GM21360 (cell line): ENCODE measurements at regions not wholly inside any gene's neighbourhood (a gene's known extent, or its start where the extent isn't known, plus 50 kb on each side); places are given as distances from the start of the nearest gene placed in this dataset.
"Not testable (repeated sequence)": the region's sequence is repeated elsewhere in the genome, so short reads cannot be mapped to it uniquely, and the experiment has no call there.

Experiments
- ATAC-seq: cut with Tn5 transposase; IDR thresholded peaks from one replicate; pipeline ENCODE4 v1.9.1; 2021; ENCODE audit warnings: mild to moderate bottlenecking, moderate library complexity; ENCODE audit not compliant: unreplicated experiment

DNA sequence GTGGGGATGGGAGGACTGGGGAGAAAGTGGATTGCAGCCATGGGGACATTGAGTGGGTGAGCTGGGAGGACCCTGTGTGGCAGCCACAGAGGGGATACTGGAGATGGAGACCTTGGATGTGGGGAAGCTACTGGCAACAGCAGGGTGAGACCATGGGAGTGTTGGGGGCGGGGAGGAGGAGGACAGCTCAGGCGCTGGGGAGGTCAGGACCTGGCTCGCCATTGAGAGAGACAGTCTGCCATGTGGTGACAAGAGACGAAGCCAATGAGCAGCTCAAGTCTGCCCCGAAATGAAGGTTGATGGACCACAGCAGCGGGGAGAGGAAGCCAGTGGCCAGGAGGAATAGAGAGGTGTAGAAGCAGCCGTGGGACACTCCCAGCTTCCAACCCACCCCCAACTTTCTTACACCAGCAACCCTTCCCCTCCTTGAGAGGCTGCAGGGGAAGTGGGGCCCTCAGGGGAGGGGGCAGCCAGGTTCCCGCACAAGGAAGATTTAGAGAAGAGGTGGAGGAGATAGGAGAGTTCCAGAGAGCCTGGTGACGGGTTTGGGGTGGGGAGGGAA is 118.1 kb downstream of the ASB7 start:
- no peak for ATAC-seq

DNA sequence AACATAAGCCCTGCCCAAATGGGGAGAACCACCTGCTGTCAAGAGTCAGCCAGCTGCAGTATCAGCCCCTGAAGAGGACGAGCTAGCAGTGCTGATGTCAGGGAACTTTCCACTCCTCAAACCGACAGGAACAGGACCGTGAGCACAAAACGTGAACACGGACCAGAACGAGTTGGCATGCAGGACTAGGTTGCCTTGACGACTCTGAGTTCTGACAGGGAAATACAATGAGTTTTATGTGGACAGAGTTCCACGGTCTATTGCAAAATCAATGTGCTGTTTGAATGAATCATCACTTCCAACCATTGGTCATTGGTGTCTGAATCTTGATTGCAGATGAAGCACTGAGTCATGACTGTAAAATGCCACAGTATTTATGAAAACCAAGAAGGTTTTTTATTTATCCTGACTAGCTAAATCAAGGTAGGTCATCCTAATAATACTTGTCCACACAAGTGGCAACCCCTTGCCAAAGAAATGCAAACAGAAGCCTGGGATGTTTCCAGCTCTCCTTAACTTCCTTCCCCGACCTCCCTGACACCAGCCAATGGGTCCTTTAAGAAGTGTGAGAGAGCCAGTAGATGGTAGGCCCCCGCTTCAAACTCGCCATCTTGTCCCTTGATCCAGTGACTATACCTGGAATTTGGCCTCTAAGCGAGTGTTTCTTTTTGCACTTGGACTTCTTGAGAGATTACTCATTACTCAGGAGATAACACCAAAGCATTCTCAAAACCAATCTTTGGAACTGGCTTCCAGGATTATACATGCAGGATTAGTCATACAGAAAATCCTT is 119.6 kb downstream of the ASB7 start:
- no peak for ATAC-seq

DNA sequence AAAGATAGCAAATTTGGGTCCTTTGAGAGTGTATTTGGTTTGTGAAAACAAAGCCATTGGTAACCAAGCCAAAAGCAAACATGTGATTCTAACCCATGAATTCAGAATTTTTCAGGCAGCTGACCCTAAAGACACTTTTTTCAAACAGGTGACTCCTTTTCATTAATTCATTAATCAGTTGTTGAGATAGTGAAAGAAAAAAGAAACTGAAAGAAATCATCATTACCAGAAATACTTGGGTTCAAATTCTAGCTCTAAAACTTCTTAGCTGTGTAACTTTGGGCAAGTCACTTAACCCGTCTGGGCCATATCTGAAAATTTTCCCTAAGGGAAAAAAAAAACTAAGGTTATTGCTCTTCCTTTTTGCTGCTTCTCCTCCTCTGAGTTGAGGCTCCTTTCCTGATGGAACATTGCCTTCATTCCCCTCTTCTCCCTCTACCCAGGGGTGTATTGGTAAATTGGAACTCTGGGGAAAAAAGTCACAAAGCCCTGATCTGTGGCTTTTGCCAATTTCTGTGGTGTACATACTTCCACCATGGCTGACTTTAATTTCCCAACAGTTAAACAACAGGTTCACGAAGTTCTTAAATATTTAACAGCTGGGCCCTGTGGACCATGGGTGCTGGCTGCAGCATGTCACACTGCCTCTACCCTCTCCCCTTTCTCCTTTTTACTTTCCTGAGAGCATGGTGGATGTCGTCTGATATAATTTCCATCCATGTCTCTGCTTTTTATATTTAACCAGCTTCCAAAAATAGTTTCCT is 120.3 kb downstream of the ASB7 start:
- ATAC-seq, result no peak

DNA sequence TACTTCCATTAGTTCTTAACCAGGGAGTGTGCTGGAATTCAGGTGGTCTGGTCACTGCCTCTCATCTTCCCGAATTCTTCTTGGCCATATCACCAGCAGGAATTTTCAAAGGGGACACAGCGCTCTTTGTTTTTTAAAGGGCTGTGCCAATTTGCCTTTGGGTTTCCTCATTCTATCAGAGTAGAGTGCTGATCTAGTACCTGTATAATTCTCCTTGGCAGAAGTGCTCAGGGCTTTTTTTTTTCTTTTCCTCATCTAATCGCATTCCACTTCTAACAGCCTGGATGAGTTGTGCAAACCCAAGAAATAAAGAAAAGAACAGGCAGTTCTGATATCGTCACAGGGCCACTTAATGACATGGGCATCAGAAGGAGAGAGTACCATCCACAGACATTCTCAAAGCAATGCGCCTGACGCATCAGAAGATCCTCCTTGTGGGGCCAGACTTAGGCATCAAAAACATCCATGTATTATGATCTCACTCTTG is 121.0 kb downstream of the ASB7 start:
- ATAC-seq, result no peak

DNA sequence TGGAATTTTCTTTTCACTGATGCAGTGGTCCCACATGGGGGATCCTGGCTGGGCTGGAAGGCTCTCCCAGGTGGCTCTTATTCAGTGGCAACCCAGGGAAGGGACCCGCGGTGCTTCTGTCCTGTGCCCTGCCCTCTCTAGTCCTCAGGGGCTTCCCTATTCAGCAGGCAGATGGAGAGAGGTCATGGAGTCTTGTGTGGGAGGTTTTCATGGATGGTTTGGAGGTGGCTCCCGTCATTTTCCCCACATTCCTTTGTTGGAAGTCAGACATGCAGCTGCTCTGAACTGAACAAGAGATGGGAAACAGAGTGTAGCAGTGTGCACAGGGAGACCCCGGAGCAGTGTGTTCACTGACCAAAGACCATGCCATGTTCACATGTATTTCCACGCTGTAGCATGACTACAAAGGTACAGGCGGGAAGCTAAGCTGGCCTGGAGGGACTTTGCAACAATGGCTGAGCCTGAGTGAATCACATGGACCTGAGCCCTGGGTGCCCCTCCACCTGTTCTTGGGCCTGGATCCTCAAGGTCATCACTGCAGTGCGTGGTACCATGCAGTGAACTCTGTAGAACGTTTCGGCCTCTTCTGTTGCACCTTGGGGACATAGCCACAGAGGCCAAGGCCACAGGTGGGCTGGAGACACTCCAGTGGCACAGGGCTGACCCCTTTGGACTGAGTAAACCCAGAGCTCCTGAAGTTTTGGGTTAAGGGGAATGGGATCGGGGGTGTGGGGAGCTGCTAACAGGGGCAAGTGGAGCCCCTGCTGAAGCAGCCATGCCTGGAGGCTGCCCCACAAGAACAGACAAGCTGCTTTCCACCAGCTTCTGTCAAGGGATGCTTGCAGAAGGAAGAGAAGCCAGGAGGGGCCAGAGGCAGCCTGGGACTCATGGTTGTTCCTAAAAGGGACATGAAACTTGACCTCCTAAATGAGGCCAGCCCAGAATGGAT is 123.0 kb downstream of the ASB7 start:
- no peak for ATAC-seq

DNA sequence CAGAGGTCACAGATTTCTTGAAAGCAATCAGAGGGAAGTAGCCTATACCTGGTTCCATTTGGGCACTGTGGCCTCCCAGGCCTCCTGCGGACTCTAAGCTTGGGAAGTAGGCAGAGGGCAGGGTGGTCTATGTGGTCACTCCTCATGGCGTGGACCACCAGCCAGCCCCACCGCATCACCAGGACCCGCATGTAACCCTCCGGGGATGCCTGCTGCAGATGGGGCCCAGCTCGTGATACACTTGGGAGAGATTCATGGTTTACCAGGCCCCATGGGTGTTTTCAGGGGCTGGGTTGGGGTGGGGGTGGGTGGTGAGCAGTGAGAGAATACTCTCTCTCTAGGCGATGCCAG is 123.7 kb downstream of the ASB7 start:
- ATAC-seq, result no peak

DNA sequence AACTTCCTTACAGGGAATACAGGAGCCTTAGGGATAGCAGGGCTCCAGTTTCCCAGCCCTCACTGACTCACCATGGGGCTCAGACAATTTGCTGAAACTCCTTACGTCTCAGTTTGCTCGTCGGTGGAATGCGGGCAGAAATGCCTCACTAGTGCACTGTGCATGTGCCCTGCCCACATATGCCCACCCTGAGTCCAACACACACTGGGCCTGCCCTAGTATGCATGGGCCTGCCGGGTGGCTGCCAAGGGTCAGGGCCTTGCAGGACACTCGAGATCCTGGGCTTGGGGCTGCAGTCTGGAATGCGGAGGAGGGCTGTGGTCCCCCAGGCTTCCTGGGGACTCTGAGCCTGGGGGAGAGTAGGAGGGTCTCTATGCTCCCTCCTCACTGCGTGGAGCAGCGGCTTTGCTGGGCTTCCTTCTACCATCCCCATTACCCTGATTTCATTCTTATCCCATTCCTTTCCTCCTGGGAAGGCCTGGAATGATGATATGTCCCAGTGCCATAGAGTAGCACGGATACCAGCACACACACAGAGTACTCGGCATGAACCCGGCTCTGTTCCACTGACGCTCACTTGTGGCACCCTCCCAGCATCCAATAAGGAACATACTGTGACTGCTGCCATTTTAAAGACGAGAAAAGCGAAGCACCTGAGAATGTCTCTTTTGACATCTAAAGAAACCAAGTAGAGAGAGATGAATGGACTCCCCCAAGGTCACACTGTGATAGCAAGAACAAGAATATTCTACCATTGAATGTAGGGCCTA is 124.2 kb downstream of the ASB7 start:
- ATAC-seq, result no peak

DNA sequence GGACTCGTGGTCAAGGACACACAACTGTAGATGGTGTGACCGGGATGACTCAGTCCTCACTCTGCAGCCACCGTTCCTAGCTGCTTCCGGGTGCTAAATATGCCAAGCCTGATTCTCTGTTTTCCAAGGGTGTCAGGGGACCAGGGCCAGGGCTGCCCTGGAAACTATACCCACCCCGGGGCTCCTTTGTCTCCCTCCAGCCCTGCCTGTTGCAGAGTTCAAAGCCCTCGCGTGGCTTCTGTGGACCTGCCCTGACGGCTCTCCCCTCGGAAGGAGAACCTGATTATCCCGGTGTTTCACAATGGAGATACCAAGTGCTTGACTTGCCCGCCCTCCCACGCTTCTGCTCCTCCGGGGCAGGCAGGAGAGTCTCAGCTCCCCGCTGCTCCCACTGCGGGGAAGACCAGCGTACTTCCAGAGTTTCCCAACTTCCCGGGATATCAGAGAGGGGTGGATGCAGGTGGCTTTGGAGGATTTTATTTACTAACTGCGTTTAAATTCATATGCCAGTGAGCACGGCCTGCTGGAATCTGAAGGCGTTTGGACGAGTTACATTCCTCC is 125.0 kb downstream of the ASB7 start:
- ATAC-seq, result no peak

DNA sequence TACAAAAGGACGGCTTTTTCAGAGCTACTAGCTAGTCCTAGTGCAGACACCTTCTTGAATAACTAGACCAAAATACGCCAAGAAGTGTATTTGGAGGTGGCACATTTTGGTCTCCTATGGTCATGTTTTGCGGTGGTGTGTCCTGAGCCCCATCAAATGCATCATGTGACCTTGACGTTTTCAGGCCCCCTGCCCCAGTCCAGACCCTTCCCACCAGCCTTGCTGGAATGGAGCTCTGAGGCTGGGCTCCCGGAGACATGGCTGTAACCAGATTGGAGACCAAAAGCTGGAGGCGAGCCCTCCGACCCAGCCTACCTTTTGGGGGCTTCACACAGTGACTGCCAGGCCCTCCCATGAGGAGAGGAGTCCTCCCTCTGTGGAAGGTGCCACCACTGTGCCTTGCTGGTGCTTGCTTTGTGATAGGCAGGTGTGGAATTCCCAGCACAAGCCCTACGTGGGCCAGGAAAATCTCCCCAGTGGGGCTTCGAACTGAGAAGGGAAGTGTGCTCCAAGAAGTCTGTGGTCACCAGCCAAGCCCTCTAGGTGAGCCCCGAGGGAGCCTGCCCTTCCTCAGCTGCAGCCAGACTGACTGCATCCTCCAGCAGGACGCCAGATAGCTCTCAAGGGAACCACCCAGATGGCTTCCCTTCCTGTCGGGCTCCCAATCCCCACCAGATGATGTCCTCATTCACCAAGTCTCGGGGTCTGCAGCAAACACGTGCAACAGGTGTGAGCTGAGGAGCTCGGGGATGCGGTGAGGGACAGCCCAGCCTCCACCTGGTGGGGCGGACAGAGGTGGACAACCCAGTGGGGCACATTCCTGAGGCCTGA is 126.2 kb downstream of the ASB7 start:
- no peak for ATAC-seq

DNA sequence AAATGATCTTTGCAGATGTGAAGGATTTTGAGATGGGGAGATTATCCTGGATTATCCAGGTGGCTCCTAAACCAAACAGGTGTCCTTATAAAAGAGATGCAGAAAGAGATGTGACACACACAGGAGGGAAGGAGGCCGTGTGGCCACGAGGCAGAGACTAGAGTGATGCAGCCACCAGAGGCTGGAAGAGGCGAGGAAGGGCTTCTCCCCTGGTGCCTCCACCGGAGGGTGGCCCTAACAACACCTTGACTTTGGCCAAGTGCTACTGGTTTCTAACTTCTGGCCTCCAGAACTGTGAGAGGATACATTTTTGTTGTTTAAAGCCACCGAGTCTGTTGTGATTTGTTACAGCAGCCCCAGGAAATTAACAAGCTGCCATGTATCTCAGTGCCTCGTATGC is 127.1 kb downstream of the ASB7 start:
- no peak for ATAC-seq

DNA sequence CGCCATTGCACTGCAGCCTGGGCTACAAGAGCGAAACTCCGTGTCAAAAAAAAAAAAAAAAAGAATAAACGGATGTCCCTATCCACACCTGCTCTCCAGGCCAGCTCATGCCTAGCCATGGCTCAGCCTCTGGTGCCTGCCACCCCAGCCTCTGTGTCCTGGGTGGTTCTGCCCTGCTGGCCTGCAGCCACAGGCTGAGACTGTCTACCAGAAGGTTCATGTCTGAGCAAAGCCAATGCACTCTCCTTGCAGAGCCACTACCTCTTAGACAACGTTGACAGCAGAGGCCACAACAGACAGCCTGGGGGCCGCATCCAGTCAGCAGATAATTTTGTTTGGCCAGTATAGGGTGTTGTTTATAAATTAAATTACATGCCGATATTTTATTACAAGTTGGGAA is 127.7 kb downstream of the ASB7 start:
- ATAC-seq, result no peak

DNA sequence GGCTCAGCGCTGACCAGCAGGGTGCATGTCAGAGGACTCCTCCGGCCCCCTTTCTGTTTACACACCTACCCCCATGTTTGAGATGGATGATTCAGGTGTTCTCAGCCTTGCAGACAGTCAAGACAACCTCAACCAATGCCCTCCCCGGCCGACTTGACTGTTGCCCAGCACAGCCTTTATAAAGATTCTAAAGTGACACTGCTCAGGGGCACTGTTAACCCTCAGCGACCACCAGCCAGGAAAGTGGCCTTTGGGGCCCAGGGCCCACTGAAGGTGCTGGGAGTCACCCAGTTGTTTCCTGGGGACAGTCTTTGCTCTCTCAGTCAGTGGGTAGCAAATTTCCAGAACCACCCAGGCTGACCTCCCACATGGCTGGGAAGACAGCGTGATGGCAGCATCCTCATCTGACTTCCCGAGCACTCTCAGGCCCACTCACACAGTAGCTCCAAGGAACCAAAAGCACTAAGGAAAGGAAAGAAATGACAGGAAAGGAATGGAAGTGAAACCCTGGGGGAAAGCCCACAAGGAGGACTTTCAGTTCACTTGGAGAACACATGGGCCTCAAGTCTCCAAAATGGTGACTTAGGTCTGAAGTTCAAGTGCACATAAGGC is 128.4 kb downstream of the ASB7 start:
- no peak for ATAC-seq

DNA sequence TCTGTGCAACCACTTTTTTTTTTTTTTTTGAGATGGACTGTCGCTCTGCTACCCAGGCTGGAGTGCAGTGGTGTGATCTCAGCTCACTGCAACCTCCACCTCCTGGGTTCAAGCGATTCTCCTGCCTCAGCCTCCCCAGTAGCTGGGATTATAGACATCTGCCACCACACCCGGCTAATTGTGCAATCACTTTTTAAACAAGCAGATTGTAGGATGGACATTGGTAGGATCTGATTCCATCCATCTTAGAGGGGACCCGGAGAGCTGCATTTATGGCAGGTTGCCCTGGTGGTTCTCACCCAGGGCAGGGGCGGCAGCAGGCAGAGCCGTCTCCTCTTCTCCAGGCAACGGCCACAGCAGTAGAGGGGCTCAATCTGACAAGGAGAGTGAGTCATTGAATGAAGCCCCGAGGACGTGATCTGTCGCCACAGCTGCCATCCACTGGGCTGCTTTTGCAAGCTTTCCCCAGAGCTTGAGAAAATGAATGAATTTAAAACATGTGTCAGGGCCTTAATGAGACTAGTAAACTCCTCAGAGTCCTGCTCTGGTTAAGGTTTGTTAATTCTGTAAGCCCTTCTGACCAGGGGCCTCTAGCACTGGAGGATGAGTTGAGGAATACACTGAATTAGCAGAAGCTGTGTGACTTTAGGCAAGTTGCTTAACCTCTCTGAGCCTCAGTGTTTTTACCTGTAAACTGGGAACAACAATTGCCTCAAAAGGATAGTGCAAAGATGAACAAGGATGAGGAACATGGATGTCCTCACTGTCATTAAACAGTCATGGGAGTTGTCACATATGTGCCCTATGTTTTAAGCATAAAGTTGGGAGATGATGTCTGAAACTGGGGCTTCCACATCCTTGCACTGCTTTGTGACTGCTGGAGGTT is 129.1 kb downstream of the ASB7 start:
- no peak for ATAC-seq

DNA sequence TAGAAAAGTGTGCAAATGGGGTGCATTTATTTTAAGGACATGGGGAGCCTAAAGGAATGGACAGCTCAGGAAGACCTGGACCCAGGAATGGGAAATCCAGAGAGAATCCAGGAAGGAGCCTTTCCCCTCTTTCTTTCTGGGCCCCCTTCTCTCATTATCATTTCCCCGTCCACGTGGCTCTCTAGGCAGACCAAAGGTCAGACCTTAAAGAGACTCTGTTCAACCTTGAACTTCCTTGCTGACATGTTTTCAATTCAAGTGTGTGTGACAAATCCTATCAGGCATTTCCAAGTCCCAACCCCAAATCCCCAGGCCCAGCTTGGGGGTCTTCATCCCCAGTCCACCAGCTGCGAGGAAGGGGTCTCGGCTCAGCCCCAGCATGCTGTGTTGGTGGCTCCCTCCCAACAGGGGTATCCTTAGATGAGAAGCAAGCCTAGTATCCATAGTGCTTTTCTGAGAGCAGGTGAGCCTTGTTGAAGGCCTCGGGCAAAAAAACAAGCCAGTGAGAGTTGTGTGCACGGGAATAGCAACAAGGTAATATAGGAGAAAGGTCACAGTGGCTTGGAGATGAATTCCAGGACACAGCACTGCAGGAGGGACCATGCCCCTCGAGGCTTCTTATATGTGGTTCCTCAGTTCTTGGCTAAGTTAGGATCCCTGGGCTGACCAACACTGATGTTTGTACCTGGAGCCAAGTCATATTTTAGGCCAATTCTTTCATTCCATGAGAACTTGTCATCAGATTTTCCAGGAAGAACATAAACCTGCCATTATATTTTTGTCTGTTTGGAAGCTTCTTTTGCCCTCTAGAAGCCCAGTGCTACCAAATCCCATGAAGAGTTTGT is 130.0 kb downstream of the ASB7 start:
- no peak for ATAC-seq

DNA sequence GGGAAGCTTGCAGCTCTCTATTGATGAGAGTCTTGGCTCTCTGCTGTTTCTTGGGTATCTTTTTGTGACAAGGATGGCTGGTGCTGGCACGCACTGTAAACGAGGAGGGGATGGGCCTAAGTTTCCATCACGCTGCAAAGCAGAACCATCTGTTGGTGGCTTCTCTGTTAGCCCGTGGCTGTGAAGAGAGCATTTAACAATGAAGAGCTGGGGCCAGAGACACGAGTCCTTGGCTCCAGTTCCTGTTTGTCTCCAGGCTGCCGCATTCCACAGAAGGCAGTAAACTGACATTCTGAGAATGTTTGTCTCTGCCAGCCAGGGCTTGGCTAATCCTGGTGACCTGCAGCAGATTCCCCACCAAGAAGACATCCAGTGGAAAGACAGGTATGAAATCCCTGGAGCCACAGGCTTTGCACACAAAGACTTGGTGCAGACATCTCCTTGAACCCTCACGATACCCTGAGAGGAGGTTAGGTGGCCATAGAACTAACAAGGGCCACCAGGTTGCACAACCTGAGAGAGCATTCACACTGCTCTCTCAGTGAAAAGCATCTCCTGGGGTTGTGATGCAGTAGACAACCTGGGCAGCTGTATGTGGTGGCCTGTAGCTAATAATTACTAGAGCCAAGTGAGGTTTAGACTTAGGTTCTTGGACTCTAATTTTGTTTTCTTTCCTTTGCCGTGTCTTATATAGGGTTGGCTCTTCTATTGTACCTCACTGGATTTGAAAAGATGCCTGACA is 130.9 kb downstream of the ASB7 start:
- ATAC-seq, result no peak

DNA sequence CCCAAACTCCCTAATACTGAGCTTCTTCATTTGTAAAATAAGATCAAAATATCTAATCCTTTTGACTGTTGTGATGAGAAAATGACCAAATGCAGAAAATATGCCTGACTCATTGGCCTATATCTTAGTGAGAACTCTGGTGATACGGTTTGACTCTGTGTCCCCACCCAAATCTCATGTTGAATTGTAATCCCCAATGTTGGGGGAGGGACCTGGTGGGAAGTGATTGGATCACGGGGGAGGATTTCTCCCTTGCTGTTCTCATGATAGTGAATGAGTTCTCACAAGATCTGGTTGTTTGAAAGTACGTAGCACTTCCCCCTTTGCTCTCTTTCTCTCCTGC is 131.4 kb downstream of the ASB7 start:
- ATAC-seq, result not testable (repeated sequence)
